Tibial artery (tissue), 4 donors: ENCODE measurements at regions not wholly inside any gene's neighbourhood (a gene's known extent, or its start where the extent isn't known, plus 50 kb on each side); places are given as distances from the start of the nearest gene placed in this dataset.

ENCODE experiments used
- DNase-seq, 2 donors: peaks; one replicate each; pipeline ENCODE4 v3.0.0-alpha.2; 2019
- H3K27ac ChIP-seq, 2 donors: fragments of 200-600 bp; sonication (generic) in 1 of 2; 1 replicate in 1 of 2; 2 replicates in 1 of 2; pipeline ENCODE4 v1.5.1; 2018 to 2019; ENCODE audit warnings: mild to moderate bottlenecking in 1 of 2
- H3K27me3 ChIP-seq, 2 donors: fragments of 200-600 bp; sonication (generic) in 1 of 2; one replicate each; pipeline versions ENCODE4 v1.5.1 to v1.6.0; 2016 to 2019
- H3K36me3 ChIP-seq, 3 donors: fragments of 200-600 bp; sonication (generic) in 2 of 3; one replicate each; pipeline ENCODE4 v1.5.1; 2016 to 2019; ENCODE audit warnings: mild to moderate bottlenecking in 2 of 3
- H3K4me1 ChIP-seq, 4 donors: fragments of 200-600 bp; sonication (generic) in 2 of 4; 1 replicate in 3 of 4; 2 replicates in 1 of 4; pipeline ENCODE4 v1.5.1; 2016 to 2019
- H3K4me3 ChIP-seq, 2 donors: fragments of 200-600 bp; sonication (generic) in 1 of 2; 1 replicate in 1 of 2; 2 replicates in 1 of 2; pipeline ENCODE4 v1.5.1; 2018 to 2019; ENCODE audit warnings: mild to moderate bottlenecking in 2 of 2
- H3K9me3 ChIP-seq, 3 donors: fragments of 200-600 bp; sonication (generic) in 1 of 3; one replicate each; pipeline ENCODE4 v1.5.1; 2016 to 2019
- intact Hi-C: fragments of 100-400 bp; cut with DNase I; formaldehyde crosslinking; loops from one replicate; pipeline ENCODE4 v1.15.0; 2023; ENCODE audit warnings: low total_unique reads
- TF ChIP-seq, protein P1 (sequence below), 2 experiments: fragments of 200-600 bp in 1 of 2; fragments of 450-650 bp in 1 of 2; IDR thresholded peaks; one replicate each; pipeline ENCODE4 v1.5.1; 2017 to 2019; ENCODE audit warnings: antibody characterized with exemption in 2 of 2, mild to moderate bottlenecking in 1 of 2, moderate library complexity in 1 of 2

DNA sequence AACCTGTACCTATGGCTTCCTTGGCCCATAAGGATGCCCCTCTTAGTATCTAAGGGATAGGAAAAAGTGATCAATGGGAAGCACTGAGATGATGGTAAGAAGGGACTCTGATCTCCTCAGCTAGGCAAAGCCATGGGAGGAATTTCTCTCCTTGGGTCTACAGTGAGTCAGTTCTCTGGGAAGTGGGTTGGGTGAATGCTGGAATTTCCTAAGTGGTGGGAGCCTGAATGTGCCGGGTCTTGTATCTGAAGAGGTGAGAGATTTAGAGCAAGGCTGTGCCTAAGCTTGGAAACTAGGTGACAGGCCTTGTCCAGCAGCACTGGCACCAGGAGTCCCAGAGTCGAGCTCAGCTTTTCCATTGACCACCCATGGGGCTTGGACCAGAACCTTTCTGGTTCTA is 96.3 kb upstream of the SLC2A1 start:
- no peaks in the 10 kb centered on the region for H3K9me3 ChIP-seq
- H3K36me3 ChIP-seq = no peaks in the 10 kb centered on the region
- H3K4me3 ChIP-seq = no peak overlapping the region
- TF ChIP-seq, protein P1, sequence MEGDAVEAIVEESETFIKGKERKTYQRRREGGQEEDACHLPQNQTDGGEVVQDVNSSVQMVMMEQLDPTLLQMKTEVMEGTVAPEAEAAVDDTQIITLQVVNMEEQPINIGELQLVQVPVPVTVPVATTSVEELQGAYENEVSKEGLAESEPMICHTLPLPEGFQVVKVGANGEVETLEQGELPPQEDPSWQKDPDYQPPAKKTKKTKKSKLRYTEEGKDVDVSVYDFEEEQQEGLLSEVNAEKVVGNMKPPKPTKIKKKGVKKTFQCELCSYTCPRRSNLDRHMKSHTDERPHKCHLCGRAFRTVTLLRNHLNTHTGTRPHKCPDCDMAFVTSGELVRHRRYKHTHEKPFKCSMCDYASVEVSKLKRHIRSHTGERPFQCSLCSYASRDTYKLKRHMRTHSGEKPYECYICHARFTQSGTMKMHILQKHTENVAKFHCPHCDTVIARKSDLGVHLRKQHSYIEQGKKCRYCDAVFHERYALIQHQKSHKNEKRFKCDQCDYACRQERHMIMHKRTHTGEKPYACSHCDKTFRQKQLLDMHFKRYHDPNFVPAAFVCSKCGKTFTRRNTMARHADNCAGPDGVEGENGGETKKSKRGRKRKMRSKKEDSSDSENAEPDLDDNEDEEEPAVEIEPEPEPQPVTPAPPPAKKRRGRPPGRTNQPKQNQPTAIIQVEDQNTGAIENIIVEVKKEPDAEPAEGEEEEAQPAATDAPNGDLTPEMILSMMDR (IDR thresholded peaks at IDR 0.05) = no peak
- no peak for DNase-seq
- no peak overlapping the region for H3K27ac ChIP-seq
- H3K27me3 ChIP-seq = peaks cover 0 to 15% of the 10 kb centered on the region in 2 donors
- intact Hi-C loops = no loop called here
- H3K4me1 ChIP-seq = peaks cover 0 to 13% (median 0%) of the 10 kb centered on the region in 4 donors

DNA sequence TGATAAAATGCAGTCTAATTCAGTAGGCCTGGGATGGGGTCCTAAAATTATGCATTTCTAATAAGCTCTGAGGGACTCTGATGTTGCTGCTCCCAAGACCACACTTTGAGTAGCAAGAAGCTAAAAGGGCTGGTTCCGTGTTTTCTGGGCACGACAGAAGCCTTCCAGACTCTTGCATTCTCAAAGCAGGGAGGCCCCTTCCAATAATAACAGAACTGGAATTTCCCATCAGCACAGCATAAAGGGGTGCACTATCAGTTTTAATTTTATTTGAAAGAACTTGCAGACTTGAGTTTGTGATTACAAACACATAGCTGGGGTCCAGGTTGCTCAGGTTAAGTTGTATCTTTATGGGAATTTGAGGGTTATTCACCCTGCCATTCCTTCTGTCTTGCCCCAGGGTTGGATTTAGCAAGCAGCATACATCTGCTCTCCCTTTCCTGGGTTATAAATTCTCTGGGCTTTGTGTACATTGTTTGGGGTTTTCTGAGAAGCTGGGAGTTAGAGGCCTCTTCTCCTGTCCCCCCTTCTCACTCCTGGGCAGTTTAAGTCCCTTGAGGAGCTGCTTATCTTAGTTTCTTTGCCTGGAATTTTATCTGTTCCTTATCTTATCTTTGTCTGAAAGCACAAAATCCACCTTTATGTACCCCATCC is 94.2 kb upstream of the SLC2A1 start:
- H3K27me3 ChIP-seq = peaks cover 0 to 6% of the 10 kb centered on the region in 2 donors
- H3K27ac ChIP-seq = no peak overlapping the region
- TF ChIP-seq, protein P1 (IDR thresholded peaks at IDR 0.05) = no peak
- DNase-seq = no peak
- intact Hi-C loops = no loop called here
- H3K9me3 ChIP-seq = no peaks in the 10 kb centered on the region
- no peaks in the 10 kb centered on the region for H3K36me3 ChIP-seq
- H3K4me1 ChIP-seq = peaks cover 0 to 8% (median 0%) of the 10 kb centered on the region in 4 donors
- no peak overlapping the region for H3K4me3 ChIP-seq

DNA sequence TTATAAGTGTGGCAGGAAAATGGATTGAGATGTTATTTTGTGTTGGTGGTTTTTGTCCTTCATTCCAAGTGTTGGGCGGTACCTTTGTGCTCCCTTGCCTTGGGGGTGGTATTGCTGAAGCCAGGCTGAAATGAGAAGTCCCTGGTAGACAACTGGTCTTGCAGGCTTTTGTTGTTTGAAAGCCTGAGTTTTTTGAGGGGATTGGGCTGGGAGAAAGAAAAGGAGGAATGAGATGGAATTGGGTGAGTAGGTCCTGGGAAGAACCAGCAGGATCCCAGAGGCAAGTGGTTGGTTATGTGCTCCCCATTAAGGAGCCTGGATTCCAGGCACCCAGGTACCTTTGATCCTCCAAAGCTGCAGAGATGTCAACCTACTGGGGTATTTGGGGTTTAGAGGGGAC is 93.7 kb upstream of the SLC2A1 start:
- peaks cover 0 to 6% of the 10 kb centered on the region in 2 donors for H3K27me3 ChIP-seq
- H3K36me3 ChIP-seq = no peaks in the 10 kb centered on the region
- TF ChIP-seq, protein P1 (IDR thresholded peaks at IDR 0.05) = no peak

DNA sequence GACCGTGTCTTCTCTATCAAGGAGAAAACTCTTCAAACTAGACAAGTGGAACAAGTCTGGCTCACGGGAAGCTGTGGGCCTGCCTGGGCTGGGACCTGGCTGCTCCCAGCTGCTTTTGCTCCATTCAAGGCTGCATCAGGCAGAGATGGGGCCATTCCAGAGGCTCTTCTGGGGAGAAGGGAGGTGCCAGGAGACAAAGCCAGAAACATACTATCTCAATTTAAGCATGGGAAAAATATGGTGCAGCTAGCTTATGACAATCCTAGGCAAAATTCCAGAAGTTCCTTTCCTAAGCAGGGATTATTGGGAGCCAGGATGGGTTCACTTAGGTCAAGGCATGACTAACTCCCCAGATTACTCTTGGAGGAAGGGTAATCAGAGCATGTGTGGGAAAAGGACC is 90.8 kb upstream of the SLC2A1 start:
- Histone ChIP-seq H3K9me3 (no peaks in the 10 kb centered on the region), H3K27me3 (no peaks in the 10 kb centered on the region), H3K36me3 (no peaks in the 10 kb centered on the region), H3K27ac (no peak overlapping the region), H3K4me3 (no peak overlapping the region), H3K4me1 (peaks cover 0 to 8% (median 0%) of the 10 kb centered on the region in 4 donors)
- intact Hi-C loops = no loop called here
- TF ChIP-seq, protein P1 (IDR thresholded peaks at IDR 0.05) = no peak
- no peak for DNase-seq

More for the DNA sequence above, 93.7 kb upstream of the SLC2A1 start:
- no peaks in the 10 kb centered on the region for H3K9me3 ChIP-seq
- intact Hi-C loops = no loop called here
- H3K27ac ChIP-seq = no peak overlapping the region
- no peak overlapping the region for H3K4me3 ChIP-seq
- no peak for DNase-seq
- H3K4me1 ChIP-seq = peaks cover 0 to 8% (median 0%) of the 10 kb centered on the region in 4 donors

DNA sequence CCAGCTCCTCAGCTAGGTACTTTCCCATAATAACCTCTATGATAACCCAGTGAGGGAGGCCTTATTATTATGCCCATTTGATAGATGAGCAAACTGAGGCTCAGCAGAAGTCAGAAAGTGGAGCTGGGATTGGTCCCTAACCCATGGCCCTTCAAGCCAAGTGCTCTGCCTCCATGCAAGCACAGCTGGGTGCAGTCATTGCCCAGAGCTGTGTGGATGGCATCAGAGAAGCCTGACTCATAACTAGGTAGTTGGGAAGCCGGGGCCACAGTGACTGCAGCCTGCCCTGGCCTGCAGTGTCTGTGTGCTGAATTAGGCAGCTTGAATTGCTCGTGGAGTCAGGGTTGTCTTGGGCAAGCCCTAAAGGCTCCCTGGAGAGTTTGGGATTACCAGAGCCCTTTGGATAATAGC is 89.9 kb upstream of the SLC2A1 start:
- H3K27me3 ChIP-seq = peaks cover 0 to 2% of the 10 kb centered on the region in 2 donors
- no peak for DNase-seq
- H3K9me3 ChIP-seq = no peaks in the 10 kb centered on the region
- no peak overlapping the region for H3K27ac ChIP-seq
- H3K36me3 ChIP-seq = no peaks in the 10 kb centered on the region
- H3K4me3 ChIP-seq = no peak overlapping the region
- TF ChIP-seq, protein P1 (IDR thresholded peaks at IDR 0.05) = no peak
- intact Hi-C loops = no loop called here
- H3K4me1 ChIP-seq = peaks cover 0 to 8% (median 0%) of the 10 kb centered on the region in 4 donors
